Activated naive CD4-positive, alpha-beta T cell (primary cell): ENCODE measurements at regions not wholly inside any gene's neighbourhood (a gene's known extent, or its start where the extent isn't known, plus 50 kb on each side); places are given as distances from the start of the nearest gene placed in this dataset.

ENCODE experiments used
- DNase-seq, 4 experiments: peaks; one replicate each; lab custom pipeline; 2025; lab: John Stamatoyannopoulos, UW

DNA sequence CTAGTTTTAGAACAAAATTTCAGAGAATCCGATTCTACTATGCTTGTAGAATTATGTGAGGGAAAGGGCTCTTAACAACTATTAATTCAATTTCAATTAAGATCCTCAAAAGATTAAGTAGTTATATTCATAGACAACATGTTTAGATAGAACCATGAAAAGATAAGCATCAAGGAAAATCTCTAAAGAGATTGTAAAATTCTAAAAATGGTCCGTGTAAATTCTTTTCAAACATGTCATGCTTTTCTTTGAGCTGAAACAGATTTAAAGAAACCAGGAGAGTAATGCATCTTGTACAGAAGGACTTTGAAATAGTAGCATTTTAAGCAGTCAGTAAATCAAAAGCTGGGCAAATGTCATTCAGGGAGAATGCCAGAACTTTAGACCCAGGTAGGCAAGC is 1080.6 kb upstream of the B3GALT2 start:
- no peak for DNase-seq

GRCh38 chr1:194256010-194256409 is 1069.6 kb upstream of the B3GALT2 start:
- no peak for DNase-seq

- no peak for DNase-seq
These were observed 1065.8 kb upstream of the B3GALT2 start for GRCh38 chr1:194252199-194252598.

DNA sequence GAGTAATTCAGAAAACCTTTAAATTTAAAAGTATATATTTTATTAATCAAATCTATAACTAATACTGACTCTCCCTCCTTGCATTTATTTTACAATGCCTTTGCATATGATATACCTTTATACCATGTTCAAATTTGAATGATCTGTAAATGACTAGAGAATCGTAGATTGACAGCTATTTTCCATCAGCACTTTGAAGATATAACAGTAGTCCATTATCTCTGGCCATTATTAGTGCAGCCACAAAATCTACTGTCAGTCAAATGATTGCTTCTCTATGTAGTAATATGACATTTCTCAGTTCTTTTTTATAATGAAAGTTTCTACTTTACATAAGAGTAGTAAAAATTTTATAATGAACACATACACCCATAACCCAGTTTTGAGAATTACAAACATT is 1054.8 kb upstream of the B3GALT2 start:
- no peak for DNase-seq

- no peak for DNase-seq
These were observed 1046.7 kb upstream of the B3GALT2 start for GRCh38 chr1:194233069-194233468.

DNA sequence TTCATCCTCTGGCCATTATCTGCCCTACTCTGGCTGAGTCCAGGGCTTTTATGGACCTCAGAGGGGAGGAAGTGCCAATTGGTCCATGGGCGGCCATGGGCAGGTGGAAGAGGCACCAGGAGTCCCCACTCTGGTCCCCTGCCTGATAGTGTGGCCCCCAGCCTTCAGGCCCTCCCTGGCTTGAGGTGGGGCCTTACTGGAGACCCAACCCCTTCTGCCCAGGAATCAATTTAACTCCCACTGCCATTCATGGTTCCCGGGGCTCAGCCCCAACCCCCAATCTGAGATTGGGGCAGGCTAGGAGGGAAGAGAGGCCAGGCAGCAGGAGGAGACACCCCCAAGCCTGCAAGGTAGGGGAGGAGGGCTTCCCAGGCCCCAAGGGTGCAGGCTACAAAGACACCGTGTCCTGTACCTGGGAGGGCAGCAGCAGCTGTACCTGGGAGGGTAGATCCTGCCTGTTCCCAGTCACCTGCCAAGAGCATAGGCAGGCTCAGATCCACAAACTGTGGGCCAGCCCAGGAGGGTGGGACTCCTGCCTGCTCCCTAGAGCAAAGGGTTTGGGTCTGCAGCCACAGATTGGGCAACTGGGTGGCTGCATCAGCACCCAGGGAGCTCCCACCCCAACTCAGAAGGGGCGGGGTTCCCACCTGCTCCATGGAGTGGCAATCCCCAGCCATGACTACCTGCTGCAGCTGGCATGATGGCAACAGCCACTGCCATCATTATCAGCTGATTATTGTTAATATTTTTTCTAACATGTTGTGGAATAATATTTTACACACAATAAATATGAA is 1044.1 kb upstream of the B3GALT2 start:
- DNase-seq = no peak

- no peak for DNase-seq
These were observed 1042.0 kb upstream of the B3GALT2 start for GRCh38 chr1:194228427-194228826.

- no peak for DNase-seq
These were observed 1040.7 kb upstream of the B3GALT2 start for GRCh38 chr1:194227161-194227560.

DNA sequence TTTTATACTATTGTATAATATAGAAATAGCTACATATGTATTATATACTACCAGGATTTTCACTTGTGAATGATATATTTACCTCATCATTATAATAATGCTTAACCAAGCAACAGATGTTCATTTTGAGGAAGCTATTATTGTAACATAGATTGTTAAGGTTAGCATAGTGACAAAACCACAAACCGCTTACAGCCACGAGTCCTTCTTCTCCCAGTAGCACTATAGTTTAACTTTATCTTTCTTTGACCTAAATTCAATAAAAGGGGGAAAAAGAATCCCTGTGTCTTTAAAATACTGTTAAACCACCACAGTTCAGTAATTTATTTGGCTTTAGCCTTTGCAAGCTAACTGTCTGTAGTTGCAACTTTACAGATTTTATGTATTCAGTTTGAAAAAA is 1039.4 kb upstream of the B3GALT2 start:
- DNase-seq = no peak

GRCh38 chr1:194223596-194223995 is 1037.2 kb upstream of the B3GALT2 start:
- DNase-seq = no peak

DNA sequence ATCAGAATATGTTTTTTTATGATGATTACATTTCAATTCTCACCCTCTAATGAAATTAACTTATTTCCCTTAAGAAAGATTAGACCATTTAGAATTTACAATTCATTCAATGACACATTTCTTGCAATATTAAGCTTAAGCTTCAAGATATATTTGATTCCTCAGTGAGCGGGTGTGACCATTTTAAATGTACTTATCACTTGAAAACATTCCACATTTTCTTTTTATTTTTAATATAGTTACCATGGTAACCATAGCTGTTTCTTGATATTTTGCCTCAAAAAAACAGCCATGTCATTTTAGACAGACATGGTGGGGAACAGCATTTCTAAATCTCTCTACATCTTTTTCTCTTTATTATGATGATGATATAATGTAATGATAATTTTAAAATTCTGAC is 1029.0 kb upstream of the B3GALT2 start:
- DNase-seq = no peak

GRCh38 chr1:194214735-194215134 is 1028.3 kb upstream of the B3GALT2 start:
- DNase-seq = no peak

DNA sequence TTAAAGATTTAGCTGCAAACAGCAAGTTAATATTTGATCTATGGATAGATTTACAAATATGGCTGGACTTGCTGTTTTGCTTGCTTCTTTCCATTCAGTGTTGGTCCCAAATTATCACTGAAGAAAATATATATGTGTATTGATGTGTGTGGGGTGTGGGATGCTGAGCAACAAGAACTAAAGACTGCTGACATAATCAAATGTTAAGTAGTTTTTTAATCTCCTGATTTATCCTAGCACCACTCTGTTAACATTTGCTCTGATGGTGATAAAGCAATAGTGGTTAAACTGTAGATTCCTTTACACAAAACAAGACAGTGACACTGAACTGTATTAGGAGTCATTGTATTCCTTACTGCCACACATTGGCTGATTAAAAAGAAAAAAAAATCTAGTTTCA is 1023.5 kb upstream of the B3GALT2 start:
- no peak for DNase-seq

DNA sequence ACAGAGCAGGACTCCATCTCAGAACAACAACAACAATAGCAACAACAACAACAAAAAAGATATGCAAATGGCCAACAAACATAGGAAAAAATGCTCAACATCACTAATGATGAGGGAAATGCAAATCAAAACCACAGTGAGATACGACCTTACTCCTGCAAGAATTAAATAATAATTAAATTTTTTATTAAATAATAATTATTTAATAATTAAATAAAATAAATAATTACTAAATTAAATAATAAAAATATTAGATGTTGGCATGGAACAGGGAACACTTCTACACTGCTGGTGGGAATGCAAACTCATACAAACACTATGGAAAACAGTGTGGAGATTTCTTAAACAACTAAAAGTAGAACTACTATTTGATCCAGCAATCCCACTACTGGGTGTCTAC is 1022.3 kb upstream of the B3GALT2 start:
- no peak for DNase-seq

GRCh38 chr1:194196562-194196961 is 1010.1 kb upstream of the B3GALT2 start:
- DNase-seq = no peak

DNA sequence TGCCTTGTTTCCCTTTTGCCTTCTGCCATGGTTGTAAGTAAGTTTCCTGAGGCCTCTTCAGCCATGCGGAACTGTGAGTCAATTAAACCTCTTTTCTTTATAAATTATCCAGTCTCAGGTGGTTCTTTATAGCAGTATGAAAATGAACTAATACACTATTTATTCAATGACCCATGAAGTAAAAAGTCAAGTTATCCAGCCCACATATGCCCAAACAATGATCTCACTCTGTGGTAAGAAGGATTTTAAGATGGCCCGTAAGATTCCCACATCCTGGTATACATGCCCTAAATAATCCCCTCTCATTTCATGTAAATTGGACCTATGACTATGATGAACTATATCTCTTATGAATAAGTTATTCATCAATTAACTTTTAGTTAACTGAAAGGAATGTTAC is 1008.3 kb upstream of the B3GALT2 start:
- no peak for DNase-seq

DNA sequence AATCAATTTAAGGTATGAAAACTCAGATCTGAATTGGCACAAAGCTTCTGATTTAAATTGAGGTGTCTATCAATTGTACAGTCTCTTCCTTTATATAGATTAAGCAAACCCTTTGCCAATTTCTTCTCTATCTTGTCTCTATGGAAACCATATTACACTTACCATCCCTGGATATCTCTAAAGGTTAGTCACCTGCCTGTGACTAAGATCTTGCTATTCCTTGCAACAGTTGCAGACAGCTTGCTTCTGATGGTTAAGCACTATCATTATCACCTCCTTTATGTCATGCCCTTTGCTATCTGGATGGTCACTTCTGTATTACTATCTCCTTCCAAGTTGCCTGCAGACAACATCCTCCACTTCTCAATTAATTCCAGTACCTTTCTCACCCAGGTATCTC is 998.6 kb upstream of the B3GALT2 start:
- DNase-seq = no peak

GRCh38 chr1:194184425-194184824 is 998.0 kb upstream of the B3GALT2 start:
- no peak for DNase-seq

- DNase-seq = no peak
These were observed 995.4 kb upstream of the B3GALT2 start for GRCh38 chr1:194181845-194182244.

DNA sequence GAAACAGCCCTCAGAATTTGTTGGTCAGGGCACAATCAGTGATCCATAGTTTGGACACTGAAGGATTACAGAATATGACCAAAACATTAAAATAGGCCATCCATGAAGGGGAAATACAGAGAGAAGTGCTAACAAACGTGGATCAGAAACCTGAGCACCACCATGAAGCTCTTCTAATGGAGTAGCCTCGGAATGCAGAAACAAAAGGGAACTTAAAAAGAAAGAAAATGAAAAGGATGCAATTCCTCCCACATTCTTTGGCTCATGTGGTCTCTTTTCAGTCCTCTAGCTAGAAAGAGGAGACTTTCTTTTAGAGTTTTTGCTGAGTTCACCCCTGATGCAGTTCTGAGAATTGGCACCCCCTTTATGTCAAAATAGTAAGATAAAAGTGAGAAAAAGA is 989.8 kb upstream of the B3GALT2 start:
- DNase-seq = no peak

- no peak for DNase-seq
These were observed 988.8 kb upstream of the B3GALT2 start for GRCh38 chr1:194175251-194175650.

DNA sequence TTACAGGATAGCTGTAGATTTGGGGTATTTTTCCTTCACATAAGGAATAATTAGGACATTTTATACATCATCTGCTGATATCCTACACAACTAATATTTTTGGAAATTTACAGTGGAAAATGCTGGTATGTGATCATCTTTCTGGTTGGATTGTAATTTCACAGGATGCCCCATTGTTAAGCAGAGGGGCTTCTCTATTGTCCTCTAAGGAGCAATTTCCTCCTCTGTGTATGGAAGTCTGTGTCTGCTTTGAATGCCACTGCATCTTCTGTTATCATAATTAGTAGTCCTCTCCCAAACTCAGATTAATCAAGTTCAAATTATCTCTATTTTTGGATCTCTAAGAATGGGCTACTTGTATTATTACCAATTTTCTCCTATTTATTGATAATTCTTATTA is 988.1 kb upstream of the B3GALT2 start:
- DNase-seq = no peak

DNA sequence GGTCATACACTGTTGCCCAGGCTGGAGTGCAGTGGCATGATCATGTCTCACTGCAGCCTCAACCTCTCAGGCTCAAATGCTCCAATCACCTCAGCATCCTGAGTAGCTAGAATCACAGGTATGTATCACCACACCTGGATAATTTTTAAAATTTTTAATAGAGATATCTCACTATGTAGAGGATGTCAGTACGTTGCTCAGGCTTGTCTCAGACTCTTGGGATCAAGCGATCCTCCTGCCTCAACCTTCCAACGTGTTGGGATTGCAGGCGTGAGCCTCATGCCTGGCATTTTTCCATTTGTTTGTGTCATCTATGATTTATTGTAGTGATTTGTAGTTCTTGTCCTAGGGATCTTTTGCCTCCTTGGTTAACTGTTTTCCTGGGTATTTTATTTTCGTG is 985.2 kb upstream of the B3GALT2 start:
- no peak for DNase-seq

- no peak for DNase-seq
These were observed 981.7 kb upstream of the B3GALT2 start for GRCh38 chr1:194167956-194168640.
